ENCODE measurements at regions not wholly inside any gene's neighbourhood (a gene's known extent, or its start where the extent isn't known, plus 50 kb on each side); places are given as distances from the start of the nearest gene placed in this dataset.

- Histone ChIP-seq H3K27ac (ENCODE audit: poor library complexity, severe bottlenecking) (no peak overlapping the region), H3K36me3 (ENCODE audit: low read depth) (no peaks in the 10 kb centered on the region), H3K27me3 (ENCODE audit: insufficient read depth, poor library complexity, severe bottlenecking) (no peaks in the 10 kb centered on the region), H3K9me3 (ENCODE audit: severe bottlenecking) (no peaks in the 10 kb centered on the region), H3K4me1 (ENCODE audit: insufficient read depth, poor library complexity, severe bottlenecking) (no peaks in the 10 kb centered on the region), H3K4me3 (ENCODE audit: severe bottlenecking) (no peak overlapping the region)
- DNase-seq (ENCODE audit: low spot score) (no peak), ATAC-seq (ENCODE audit: low read depth) (no peak)
- TF ChIP-seq CTCF (IDR thresholded peaks at IDR 0.05; ENCODE audit: poor library complexity, severe bottlenecking) = no peak
Measured at GRCh38 chr9:81227507-81228245, 461.7 kb downstream of the TLE1 start.

GRCh38 chr9:81225596-81225995, 463.8 kb downstream of the TLE1 start:
- H3K9me3 ChIP-seq (ENCODE audit: severe bottlenecking) = no peaks in the 10 kb centered on the region
- no peak for TF ChIP-seq CTCF (IDR thresholded peaks at IDR 0.05; ENCODE audit: poor library complexity, severe bottlenecking)
- no peaks in the 10 kb centered on the region for H3K36me3 ChIP-seq (ENCODE audit: low read depth)
- H3K27ac ChIP-seq (ENCODE audit: poor library complexity, severe bottlenecking) = no peak overlapping the region
- no peaks in the 10 kb centered on the region for H3K27me3 ChIP-seq (ENCODE audit: insufficient read depth, poor library complexity, severe bottlenecking)
- H3K4me1 ChIP-seq (ENCODE audit: insufficient read depth, poor library complexity, severe bottlenecking) = no peaks in the 10 kb centered on the region
- no peak for ATAC-seq (ENCODE audit: low read depth)
- no peak overlapping the region for H3K4me3 ChIP-seq (ENCODE audit: severe bottlenecking)
- DNase-seq (ENCODE audit: low spot score) = no peak

GRCh38 chr9:81224166-81225081, 464.9 kb downstream of the TLE1 start:
- Histone ChIP-seq H3K36me3 (ENCODE audit: low read depth) (no peaks in the 10 kb centered on the region), H3K27ac (ENCODE audit: poor library complexity, severe bottlenecking) (no peak overlapping the region), H3K4me1 (ENCODE audit: insufficient read depth, poor library complexity, severe bottlenecking) (no peaks in the 10 kb centered on the region), H3K4me3 (ENCODE audit: severe bottlenecking) (no peak overlapping the region), H3K9me3 (ENCODE audit: severe bottlenecking) (no peaks in the 10 kb centered on the region), H3K27me3 (ENCODE audit: insufficient read depth, poor library complexity, severe bottlenecking) (no peaks in the 10 kb centered on the region)
- ATAC-seq (ENCODE audit: low read depth) = no peak
- DNase-seq (ENCODE audit: low spot score) = no peak
- TF ChIP-seq CTCF (IDR thresholded peaks at IDR 0.05; ENCODE audit: poor library complexity, severe bottlenecking) = no peak

- Histone ChIP-seq H3K27me3 (ENCODE audit: insufficient read depth, poor library complexity, severe bottlenecking) (no peaks in the 10 kb centered on the region), H3K4me3 (ENCODE audit: severe bottlenecking) (no peak overlapping the region), H3K27ac (ENCODE audit: poor library complexity, severe bottlenecking) (no peak overlapping the region), H3K9me3 (ENCODE audit: severe bottlenecking) (no peaks in the 10 kb centered on the region), H3K4me1 (ENCODE audit: insufficient read depth, poor library complexity, severe bottlenecking) (no peaks in the 10 kb centered on the region), H3K36me3 (ENCODE audit: low read depth) (no peaks in the 10 kb centered on the region)
- no peak for TF ChIP-seq CTCF (IDR thresholded peaks at IDR 0.05; ENCODE audit: poor library complexity, severe bottlenecking)
- no peak for ATAC-seq (ENCODE audit: low read depth)
- no peak for DNase-seq (ENCODE audit: low spot score)
Measured at GRCh38 chr9:81214975-81215374, 474.4 kb downstream of the TLE1 start.

All from RWPE2 (cell line).